ENCODE measurements at regions not wholly inside any gene's neighbourhood (a gene's known extent, or its start where the extent isn't known, plus 50 kb on each side); places are given as distances from the start of the nearest gene placed in this dataset.

- no peak for DNase-seq (ENCODE audit: low read depth in 2 of 3, low spot score in 1 of 3)
These were observed 114.9 kb upstream of the ADAMTS16 start for GRCh38 chr5:5025098-5025773.

GRCh38 chr5:5025774-5026408, 114.2 kb upstream of the ADAMTS16 start:
- no peak for DNase-seq (ENCODE audit: low read depth in 2 of 3, low spot score in 1 of 3)

DNA sequence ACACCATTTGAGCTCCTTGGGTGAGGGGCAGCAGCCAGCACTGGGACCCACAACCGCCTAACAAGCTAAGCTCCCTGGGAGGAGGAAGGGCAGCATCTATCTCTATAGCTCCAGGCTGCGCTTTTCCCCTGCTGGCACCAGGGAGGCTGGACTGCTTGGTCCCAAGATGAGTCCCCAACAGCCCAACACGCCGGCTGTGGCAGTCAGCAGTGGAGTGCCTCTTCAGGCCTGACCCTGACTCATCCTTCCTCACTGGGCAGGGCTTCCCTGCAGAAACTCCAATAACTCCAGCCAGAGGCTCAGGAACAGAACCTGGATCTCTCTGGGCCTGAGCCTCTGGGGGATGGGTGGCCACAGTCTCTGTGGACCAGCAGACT, 113.7 kb upstream of the ADAMTS16 start:
- no peak for DNase-seq (ENCODE audit: low read depth in 2 of 3, low spot score in 1 of 3)

DNA sequence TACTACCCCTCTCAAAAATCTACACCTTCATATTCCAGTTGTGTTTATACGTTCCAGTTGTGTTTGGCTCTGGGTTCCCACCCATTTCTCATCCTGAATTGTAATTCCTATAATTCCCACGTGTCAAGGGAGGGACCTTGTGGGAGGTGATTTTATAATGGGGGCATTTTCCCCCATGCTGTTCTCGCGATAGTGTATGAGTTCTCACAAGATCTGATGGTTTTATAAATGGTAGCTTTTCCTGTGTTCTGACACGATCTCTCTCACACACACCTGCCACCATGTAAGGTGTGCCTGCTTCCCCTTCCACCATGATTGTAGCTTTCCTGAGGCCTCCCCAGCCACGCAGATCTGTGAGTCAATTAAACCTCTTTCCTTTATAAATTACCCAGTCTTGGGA, 108.5 kb upstream of the ADAMTS16 start:
- DNase-seq (ENCODE audit: low read depth in 2 of 3, low spot score in 1 of 3): no peak

DNA sequence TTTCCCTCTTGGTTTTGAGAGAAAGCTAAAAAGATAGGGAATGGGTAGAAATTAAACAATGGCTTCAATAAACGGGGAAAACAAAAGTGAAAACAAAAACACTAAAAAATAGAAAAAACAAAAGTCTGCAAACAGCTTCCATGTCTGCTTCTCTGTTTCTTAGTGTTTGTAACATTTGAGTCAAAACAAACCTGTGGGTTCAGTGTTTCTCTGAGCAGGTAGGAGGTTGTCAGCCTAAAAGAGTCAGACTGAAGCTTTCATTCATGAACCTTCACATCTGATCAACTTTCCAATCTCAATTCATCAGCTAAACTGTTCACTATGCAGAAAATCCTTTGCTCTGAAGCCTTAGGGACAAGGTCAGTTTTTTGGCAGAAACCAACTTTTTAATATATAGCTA, 102.5 kb upstream of the ADAMTS16 start:
- no peak for DNase-seq (ENCODE audit: low read depth in 2 of 3, low spot score in 1 of 3)

- no peak for DNase-seq (ENCODE audit: low read depth in 2 of 3, low spot score in 1 of 3)
These were observed 100.2 kb upstream of the ADAMTS16 start for GRCh38 chr5:5039918-5040317.

DNA sequence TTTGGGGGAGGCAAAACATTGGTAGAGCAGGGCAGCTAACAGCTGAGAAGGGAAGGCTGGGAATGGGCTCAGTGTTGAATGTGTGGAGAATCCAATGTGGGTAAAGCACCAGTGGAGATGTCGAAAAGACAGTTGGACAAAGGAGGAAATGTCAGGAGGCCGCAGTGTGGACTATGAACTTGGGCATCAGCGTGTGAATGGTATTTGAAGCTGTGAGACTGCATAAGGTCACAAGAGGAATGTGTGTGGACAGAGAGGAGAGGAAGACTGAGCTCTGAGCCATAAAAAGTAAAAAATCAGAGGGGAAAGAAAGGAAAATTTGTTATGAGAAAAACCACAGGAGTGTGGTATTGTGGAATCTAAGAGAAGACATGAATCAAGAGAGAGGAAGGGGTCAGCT, 99.4 kb upstream of the ADAMTS16 start:
- DNase-seq (ENCODE audit: low read depth in 2 of 3, low spot score in 1 of 3): no peak

DNA sequence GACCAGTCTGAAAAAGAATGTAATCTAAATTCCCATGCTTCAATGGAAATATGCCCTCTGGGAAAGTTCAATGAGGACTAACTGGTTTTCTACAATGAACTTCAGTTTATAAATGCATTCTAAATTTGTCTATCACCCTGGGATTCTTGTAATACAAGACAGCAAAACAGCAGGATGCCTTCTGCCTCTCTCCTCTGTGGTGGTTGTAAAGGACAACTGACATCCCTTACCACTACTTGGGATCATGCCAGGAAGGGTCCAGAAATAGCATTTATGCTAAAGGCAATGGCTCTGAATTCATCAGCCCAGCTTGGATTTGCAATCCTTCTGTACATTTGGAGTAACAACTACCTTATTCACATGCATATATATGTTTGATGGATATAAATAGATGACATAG, 97.3 kb upstream of the ADAMTS16 start:
- DNase-seq (ENCODE audit: low read depth in 2 of 3, low spot score in 1 of 3): no peak

DNA sequence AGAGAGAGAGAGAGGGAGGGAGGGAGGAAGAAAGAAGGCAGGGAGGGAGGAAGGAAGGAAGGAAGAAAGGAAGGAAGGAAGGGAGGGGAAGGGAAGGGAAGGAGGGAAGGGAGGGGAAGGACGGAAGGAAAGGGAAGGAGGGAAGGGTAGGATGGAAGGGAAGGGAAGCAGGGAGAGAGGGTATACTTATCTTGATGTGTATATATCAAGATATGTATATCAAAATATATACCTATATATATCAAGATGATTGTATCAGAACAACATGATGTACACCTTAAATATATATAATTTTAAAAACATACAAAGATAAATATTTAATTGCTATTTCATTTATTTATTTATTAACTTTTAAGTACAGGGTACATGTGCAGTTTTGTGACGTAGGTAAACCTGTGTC, 96.8 kb upstream of the ADAMTS16 start:
- no peak for DNase-seq (ENCODE audit: low read depth in 2 of 3, low spot score in 1 of 3)

- no peak for DNase-seq (ENCODE audit: low read depth in 2 of 3, low spot score in 1 of 3)
These were observed 95.8 kb upstream of the ADAMTS16 start for GRCh38 chr5:5044247-5044840.

DNA sequence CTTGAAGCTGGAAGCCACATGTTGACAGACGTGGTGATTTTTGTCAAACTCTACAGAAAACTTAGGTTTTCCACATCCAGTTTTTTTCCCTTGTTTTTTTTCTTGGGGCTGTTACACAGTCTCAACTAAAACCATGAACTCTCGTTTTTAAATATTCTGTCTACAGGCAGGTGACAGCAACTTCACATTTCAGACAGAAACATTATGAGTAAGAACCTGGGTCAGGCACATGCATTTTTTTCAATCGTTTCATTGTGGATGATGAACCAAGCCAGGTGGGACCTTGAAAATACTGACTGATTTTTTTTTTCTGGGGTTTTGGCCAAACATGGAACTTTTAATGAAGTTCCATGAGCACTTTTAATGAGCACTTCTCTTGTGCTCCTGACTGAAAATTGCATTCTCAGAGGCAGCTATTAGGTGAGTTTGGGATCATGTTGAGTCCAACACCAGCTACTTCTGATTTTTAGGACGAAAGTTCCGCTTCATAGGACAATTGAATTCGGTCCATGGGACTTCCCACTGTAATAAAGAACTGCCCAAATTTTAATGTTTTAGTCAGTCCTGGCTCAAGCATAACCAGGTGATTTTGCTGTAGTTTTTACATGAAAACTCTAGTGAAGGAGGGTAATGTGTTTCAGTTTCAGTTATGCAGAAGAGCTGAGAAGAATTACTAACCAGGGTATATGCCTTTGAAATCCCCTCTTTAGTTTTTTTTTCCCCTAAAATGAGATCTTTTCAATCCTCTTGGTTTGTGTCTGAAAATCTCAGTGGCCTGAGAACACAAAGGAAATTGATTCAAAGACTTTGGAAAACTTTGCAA, 93.2 kb upstream of the ADAMTS16 start:
- no peak for DNase-seq (ENCODE audit: low read depth in 2 of 3, low spot score in 1 of 3)

- no peak for DNase-seq (ENCODE audit: low read depth in 2 of 3, low spot score in 1 of 3)
These were observed 89.3 kb upstream of the ADAMTS16 start for GRCh38 chr5:5050801-5051200.

- DNase-seq (ENCODE audit: low read depth in 2 of 3, low spot score in 1 of 3): no peak
These were observed 84.4 kb upstream of the ADAMTS16 start for GRCh38 chr5:5055712-5056111.

GRCh38 chr5:5061836-5062235, 78.3 kb upstream of the ADAMTS16 start:
- DNase-seq (ENCODE audit: low read depth in 2 of 3, low spot score in 1 of 3): no peak

DNA sequence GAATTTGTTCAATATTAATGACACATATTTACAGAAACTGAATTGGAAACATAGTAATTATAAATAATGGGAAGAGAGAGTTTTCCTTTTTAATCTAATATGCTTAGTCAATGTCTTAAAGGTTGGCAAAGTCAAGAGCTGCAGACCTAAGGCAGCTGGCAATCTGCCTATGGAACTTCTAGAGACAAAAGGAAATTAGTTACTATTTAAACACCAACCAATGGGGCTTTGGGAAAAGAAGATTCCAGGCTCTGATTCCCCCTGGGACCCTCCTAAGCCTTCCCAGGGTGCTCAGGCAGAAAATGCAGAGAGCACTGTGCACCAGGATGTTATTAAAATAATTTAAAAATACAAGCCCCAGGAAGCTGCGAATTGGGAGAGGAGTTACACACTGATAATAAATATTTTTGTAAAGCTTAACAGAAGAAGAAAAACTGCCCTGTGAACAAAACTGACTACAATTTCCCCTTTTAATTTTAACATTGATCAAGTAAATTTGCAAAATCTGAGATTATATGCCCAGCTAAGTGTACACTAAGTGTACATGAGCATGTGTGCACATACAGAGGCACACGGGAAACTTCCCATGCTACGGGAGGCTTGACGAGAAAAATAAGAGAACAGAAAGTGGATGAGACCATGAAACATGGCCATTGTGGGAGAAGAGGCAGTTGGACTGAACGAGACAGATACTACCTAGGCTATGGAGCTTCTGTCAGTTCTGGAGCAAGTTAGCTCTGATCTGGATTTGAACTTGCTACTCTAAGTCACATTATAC, 77.4 kb upstream of the ADAMTS16 start:
- no peak for DNase-seq (ENCODE audit: low read depth in 2 of 3, low spot score in 1 of 3)

DNA sequence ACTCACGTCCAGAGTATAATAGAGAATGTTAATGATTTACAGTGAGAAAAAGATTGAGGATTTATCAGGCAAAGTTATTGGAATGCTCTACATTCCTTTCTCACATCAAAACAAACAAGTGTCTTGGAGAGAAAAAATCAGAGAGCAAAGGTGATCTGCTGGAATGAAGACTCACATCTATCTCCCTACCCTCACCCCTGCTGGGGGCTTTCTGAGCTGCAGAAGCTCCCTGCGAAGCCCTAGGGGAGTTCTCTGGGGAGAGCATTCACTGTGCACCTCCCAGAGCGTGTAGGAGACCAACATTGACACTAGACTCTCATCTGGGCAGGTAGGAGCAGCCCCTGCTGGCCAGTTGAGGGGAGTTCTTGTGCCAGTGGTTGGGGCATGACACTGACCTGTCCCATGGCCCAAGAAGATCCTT, 76.6 kb upstream of the ADAMTS16 start:
- DNase-seq (ENCODE audit: low read depth in 2 of 3, low spot score in 1 of 3): no peak

GRCh38 chr5:5065472-5065871, 74.7 kb upstream of the ADAMTS16 start:
- no peak for DNase-seq (ENCODE audit: low read depth in 2 of 3, low spot score in 1 of 3)

GRCh38 chr5:5066276-5067186, 73.6 kb upstream of the ADAMTS16 start:
- DNase-seq (ENCODE audit: low read depth in 2 of 3, low spot score in 1 of 3): no peak

- no peak for DNase-seq (ENCODE audit: low read depth in 2 of 3, low spot score in 1 of 3)
These were observed 70.3 kb upstream of the ADAMTS16 start for GRCh38 chr5:5069851-5070250.

GRCh38 chr5:5071554-5071953, 68.6 kb upstream of the ADAMTS16 start:
- no peak for DNase-seq (ENCODE audit: low read depth in 2 of 3, low spot score in 1 of 3)

Data from stimulated activated CD4-positive, alpha-beta T cell treated with anti-CD3 and anti-CD28 coated beads, Interleukin-12 subunit alpha, Interleukin-12 subunit beta, amount 100 ng/mL, for 48 hours (primary cell).